ENCODE measurements at regions not wholly inside any gene's neighbourhood (a gene's known extent, or its start where the extent isn't known, plus 50 kb on each side); places are given as distances from the start of the nearest gene placed in this dataset.
A peak's percentile ranks its signal among the peaks of the same experiment; 100 is the strongest.

DNA sequence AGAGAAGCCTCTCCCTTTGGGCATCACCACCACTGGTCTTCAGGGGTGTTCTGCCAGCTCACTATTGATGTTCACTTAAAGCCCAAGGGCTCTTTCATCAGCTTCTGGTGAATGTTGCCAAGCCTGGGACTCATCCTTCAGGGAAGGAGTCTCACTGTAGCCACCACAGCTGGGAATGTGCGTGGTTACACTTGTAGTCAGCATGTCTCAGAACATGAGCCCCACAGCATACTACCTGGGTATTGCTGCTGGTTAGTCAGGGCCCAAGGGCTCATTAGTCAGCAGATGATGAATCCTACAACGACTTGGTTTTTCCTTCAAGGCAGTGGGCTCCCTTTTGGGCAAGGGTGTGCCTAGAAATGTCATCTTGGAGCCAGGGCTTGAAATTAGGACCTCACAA, 412.9 kb downstream of the VGLL3 start:
- TF ChIP-seq, protein P1, sequence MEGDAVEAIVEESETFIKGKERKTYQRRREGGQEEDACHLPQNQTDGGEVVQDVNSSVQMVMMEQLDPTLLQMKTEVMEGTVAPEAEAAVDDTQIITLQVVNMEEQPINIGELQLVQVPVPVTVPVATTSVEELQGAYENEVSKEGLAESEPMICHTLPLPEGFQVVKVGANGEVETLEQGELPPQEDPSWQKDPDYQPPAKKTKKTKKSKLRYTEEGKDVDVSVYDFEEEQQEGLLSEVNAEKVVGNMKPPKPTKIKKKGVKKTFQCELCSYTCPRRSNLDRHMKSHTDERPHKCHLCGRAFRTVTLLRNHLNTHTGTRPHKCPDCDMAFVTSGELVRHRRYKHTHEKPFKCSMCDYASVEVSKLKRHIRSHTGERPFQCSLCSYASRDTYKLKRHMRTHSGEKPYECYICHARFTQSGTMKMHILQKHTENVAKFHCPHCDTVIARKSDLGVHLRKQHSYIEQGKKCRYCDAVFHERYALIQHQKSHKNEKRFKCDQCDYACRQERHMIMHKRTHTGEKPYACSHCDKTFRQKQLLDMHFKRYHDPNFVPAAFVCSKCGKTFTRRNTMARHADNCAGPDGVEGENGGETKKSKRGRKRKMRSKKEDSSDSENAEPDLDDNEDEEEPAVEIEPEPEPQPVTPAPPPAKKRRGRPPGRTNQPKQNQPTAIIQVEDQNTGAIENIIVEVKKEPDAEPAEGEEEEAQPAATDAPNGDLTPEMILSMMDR (conservative IDR thresholded peaks at IDR 0.05; ENCODE audit: low read depth, low read length), result no peak
- DNase-seq (ENCODE audit: low read depth), result no peak
- no peak overlapping the region for H3K4me3 ChIP-seq (ENCODE audit: low read length)

DNA sequence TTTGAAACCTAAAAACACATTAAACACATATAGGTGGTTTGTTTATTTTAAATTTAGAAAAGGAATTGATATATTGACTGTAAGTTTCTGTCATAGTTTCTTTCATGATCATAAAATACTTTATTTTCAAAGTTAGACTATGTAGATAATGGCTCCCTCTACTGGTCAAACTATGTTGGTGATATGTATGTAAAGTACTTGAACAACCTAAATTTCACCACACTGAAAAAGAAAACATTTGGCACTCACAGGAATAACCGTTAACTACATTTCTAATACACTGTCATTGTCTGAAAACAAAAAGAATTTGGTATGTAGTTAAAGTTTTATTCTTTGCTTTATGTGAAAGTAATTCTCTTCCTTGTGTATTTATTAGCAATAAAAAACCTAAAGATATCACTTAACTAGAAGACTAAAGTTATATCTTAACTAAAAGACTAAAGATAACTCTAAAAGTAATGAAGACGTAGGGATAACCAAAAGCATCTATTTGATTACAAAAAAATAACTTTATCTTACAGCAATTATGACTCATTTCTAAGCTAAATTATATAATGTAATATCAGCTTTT, 427.5 kb downstream of the VGLL3 start:
- H3K4me3 ChIP-seq (ENCODE audit: low read length), result no peak overlapping the region
- TF ChIP-seq, protein P1 (conservative IDR thresholded peaks at IDR 0.05; ENCODE audit: low read depth, low read length), result peak; percentile 56
- peak; percentile 12 for DNase-seq (ENCODE audit: low read depth)

DNA sequence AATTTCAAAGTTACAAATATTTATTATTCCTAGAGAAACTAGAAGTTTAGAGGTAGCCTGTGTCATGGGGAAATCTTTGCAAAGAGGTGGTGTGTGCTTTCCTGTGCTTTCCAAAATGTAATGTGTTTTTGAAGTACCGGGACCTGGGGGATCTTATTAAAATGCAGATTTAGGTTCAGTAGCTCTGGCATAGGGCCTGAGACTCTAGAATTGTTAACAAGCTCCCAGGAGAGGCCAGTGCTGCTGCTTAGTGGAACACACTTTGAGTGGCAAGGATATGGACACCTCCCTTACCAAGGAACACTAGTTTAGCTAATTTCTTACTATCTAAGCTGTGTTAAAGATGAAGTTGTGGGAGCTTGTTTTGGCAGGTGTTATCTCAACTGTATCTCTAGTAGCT, 428.9 kb downstream of the VGLL3 start:
- DNase-seq (ENCODE audit: low read depth), result no peak
- TF ChIP-seq, protein P1 (conservative IDR thresholded peaks at IDR 0.05; ENCODE audit: low read depth, low read length), result no peak
- no peak overlapping the region for H3K4me3 ChIP-seq (ENCODE audit: low read length)

DNA sequence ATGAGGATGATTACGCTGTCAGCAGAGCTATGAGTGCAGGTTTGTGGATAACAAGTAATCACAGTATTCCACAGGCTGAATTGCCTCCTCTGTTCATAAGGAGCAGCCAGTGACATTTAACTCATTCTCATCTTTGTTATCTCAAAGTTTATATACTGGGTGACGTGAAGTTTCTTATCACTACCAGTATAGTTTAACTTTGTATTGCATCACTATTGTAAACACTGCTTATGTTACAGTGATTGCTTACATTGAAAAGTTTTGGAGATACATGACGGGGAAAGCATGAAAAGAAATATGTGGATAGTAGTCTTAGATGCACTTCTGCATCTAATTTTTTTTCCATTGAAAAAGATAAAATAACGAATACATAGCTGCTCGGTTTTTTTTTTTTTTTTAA, 429.7 kb downstream of the VGLL3 start:
- H3K4me3 ChIP-seq (ENCODE audit: low read length), result no peak overlapping the region
- no peak for DNase-seq (ENCODE audit: low read depth)
- TF ChIP-seq, protein P1 (conservative IDR thresholded peaks at IDR 0.05; ENCODE audit: low read depth, low read length), result no peak

GRCh38 chr3:86554383-86554782, 436.6 kb downstream of the VGLL3 start:
- no peak for DNase-seq (ENCODE audit: low read depth)
- TF ChIP-seq, protein P1 (conservative IDR thresholded peaks at IDR 0.05; ENCODE audit: low read depth, low read length), result no peak
- H3K4me3 ChIP-seq (ENCODE audit: low read length), result no peak overlapping the region

GRCh38 chr3:86547692-86548091, 443.3 kb downstream of the VGLL3 start:
- H3K4me3 ChIP-seq (ENCODE audit: low read length), result no peak overlapping the region
- TF ChIP-seq, protein P1 (conservative IDR thresholded peaks at IDR 0.05; ENCODE audit: low read depth, low read length), result no peak
- DNase-seq (ENCODE audit: low read depth), result no peak

- DNase-seq (ENCODE audit: low read depth), result no peak
- H3K4me3 ChIP-seq (ENCODE audit: low read length), result no peak overlapping the region
- TF ChIP-seq, protein P1 (conservative IDR thresholded peaks at IDR 0.05; ENCODE audit: low read depth, low read length), result no peak
These were observed 453.8 kb downstream of the VGLL3 start for GRCh38 chr3:86537171-86537570.

Measured in retinal pigment epithelial cell (primary cell).